Activated B cell treated with CpG ODN at 0.5 μM for 24 hours (primary cell): ENCODE measurements at regions not wholly inside any gene's neighbourhood (a gene's known extent, or its start where the extent isn't known, plus 50 kb on each side); places are given as distances from the start of the nearest gene placed in this dataset.
"Not testable (repeated sequence)": the region's sequence is repeated elsewhere in the genome, so short reads cannot be mapped to it uniquely, and the experiment has no call there.

Source experiments
- ATAC-seq: fragments of 200-7000 bp; cut with Tn5 transposase; one replicate; pipeline ENCODE4 v1.10.0; 2021; ENCODE audit warnings: low read depth, mild to moderate bottlenecking, moderate library complexity
- CTCF ChIA-PET: fragments of 350-600 bp; sonication (Branson Sonifier 250); formaldehyde crosslinking; loops from one replicate; lab custom pipeline; 2021; ENCODE audit warnings: antibody characterized with exemption; lab: Charles Lee
- POLR2A ChIA-PET: fragments of 350-600 bp; sonication (Branson Sonifier 250); formaldehyde crosslinking; loops from one replicate; lab custom pipeline; 2021; ENCODE audit warnings: antibody characterized with exemption; lab: Charles Lee
- DNase-seq: peaks from one replicate; pipeline ENCODE4 v3.0.0; 2022
- H3K27ac Mint-ChIP-seq: one replicate; pipeline ENCODE4 v1.8.0; 2020; ENCODE audit warnings: mixed read lengths
- H3K27me3 Mint-ChIP-seq: one replicate; pipeline ENCODE4 v1.8.0; 2021; ENCODE audit warnings: mixed read lengths
- H3K36me3 Mint-ChIP-seq: one replicate; pipeline ENCODE4 v1.8.0; 2021; ENCODE audit warnings: low read depth, mixed read lengths
- H3K4me1 Mint-ChIP-seq: one replicate; pipeline ENCODE4 v1.8.0; 2021; ENCODE audit warnings: mixed read lengths
- H3K4me3 Mint-ChIP-seq: one replicate; pipeline ENCODE4 v1.8.0; 2020; ENCODE audit warnings: mild to moderate bottlenecking, mixed read lengths
- H3K9me3 Mint-ChIP-seq: one replicate; pipeline ENCODE4 v1.8.0; 2020; ENCODE audit warnings: mixed read lengths
- intact Hi-C: fragments of 100-400 bp; cut with micrococcal nuclease; formaldehyde crosslinking; loops from one replicate; pipeline ENCODE4 v1.15.1; 2024
- TF ChIP-seq, protein P1 (sequence below): fragments of 200-600 bp; IDR thresholded peaks from one replicate; pipeline ENCODE4 v1.8.0; 2022; ENCODE audit warnings: antibody characterized with exemption, mild to moderate bottlenecking

DNA sequence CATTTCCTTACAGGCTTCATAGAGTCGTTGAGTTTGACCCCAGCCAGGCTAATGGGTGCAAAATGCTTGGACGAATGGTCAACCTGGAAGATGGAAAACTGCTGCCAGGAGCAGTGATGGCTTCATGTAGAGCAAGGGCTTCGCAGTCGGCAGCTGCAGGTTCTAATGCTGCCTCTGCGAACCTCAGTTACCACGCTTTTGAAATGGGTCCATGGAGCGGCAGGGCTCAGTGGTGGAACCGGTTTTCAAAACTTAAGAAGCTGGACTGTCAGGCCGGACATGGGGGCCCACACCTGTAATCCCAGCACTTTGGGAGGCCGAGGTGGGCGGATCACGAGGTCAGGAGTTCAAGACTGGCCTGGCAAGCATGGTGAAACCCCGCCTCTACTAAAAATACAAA lies 55.9 kb upstream of the PRR5 start:
- intact Hi-C loops = no loop called here
- Mint-ChIP-seq H3K27me3 (peaks cover 16% of the 10 kb centered on the region), H3K36me3 (no peaks in the 10 kb centered on the region), H3K9me3 (no peaks in the 10 kb centered on the region), H3K27ac (no peak overlapping the region), H3K4me3 (no peak overlapping the region), H3K4me1 (no peaks in the 10 kb centered on the region)
- no peak for DNase-seq
- CTCF ChIA-PET = no interaction called here
- TF ChIP-seq, protein P1, sequence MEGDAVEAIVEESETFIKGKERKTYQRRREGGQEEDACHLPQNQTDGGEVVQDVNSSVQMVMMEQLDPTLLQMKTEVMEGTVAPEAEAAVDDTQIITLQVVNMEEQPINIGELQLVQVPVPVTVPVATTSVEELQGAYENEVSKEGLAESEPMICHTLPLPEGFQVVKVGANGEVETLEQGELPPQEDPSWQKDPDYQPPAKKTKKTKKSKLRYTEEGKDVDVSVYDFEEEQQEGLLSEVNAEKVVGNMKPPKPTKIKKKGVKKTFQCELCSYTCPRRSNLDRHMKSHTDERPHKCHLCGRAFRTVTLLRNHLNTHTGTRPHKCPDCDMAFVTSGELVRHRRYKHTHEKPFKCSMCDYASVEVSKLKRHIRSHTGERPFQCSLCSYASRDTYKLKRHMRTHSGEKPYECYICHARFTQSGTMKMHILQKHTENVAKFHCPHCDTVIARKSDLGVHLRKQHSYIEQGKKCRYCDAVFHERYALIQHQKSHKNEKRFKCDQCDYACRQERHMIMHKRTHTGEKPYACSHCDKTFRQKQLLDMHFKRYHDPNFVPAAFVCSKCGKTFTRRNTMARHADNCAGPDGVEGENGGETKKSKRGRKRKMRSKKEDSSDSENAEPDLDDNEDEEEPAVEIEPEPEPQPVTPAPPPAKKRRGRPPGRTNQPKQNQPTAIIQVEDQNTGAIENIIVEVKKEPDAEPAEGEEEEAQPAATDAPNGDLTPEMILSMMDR = no peak
- ATAC-seq = no peak
- POLR2A ChIA-PET = interaction anchor here (0.7 kb wide), 1 partner anchor 800 kb away, joined by 3 read pairs; no protein-coding TSS in a partner anchor

DNA sequence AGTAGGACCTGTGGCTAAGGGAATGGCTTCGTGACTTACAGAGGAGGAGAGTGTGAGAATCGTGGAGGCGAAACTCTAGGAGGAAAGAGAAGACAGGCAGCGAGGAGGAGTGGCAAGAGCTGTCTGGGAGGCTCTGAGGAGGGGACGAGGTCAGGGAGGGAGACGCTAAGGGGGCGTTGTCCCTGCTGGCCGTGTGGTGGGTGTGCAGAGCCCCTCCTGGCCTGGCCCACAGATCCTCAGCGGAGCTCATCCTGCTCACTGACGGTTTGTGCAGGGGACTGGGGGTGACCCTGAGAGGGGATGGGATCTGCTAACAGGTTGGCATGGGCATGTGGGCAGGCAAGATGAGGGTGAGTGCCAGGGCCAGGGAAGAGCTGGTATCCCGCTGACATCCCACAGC lies 56.5 kb upstream of the PRR5 start:
- POLR2A ChIA-PET = no interaction called here
- Mint-ChIP-seq H3K27ac (no peak overlapping the region), H3K27me3 (peaks cover 19% of the 10 kb centered on the region), H3K36me3 (no peaks in the 10 kb centered on the region), H3K4me1 (no peaks in the 10 kb centered on the region), H3K9me3 (no peaks in the 10 kb centered on the region), H3K4me3 (no peak overlapping the region)
- intact Hi-C loops = no loop called here
- DNase-seq = no peak
- TF ChIP-seq, protein P1 = no peak
- CTCF ChIA-PET = no interaction called here
- no peak for ATAC-seq

DNA sequence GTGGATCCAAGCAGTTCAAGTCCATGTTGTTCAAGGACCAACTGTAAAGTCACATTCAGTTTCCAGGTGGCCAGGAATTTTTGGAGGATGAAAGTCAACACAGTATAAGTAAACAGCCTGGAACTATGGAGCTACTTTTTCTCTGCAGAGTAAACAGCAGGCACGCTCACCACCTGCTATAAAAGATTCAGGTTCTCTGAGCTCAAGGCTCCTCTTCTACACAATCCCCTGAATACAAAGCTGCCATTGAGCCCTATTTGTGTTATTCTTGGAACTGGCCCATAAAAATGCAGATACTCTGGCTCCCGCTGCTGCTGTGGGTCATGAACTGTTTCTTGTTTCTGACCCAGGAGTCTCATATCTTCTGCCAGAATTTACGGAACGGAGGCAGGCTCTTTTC lies 56.9 kb upstream of the PRR5 start:
- intact Hi-C loops = no loop called here
- Mint-ChIP-seq H3K4me1 (no peaks in the 10 kb centered on the region), H3K36me3 (no peaks in the 10 kb centered on the region), H3K27ac (no peak overlapping the region), H3K27me3 (peaks cover 19% of the 10 kb centered on the region), H3K9me3 (no peaks in the 10 kb centered on the region), H3K4me3 (no peak overlapping the region)
- DNase-seq (no peak), ATAC-seq (no peak)
- TF ChIP-seq, protein P1 = no peak
- ChIA-PET POLR2A (interaction anchor here (0.6 kb wide), 1 partner anchor 1775 kb away, joined by 4 read pairs; no protein-coding TSS in a partner anchor), CTCF (no interaction called here)

GRCh38 chr22:44643526-44644101 lies 58.4 kb upstream of the PRR5 start:
- H3K4me3 Mint-ChIP-seq, intact Hi-C loops, H3K9me3 Mint-ChIP-seq, H3K4me1 Mint-ChIP-seq, POLR2A ChIA-PET, H3K27ac Mint-ChIP-seq, ATAC-seq, DNase-seq, CTCF ChIA-PET, H3K36me3 Mint-ChIP-seq: not testable (repeated sequence)
- H3K27me3 Mint-ChIP-seq = peaks cover 18% of the 10 kb centered on the region

GRCh38 chr22:44642096-44642644 lies 59.8 kb upstream of the PRR5 start:
- DNase-seq = no peak
- Mint-ChIP-seq H3K27me3 (peaks cover 14% of the 10 kb centered on the region), H3K9me3 (no peaks in the 10 kb centered on the region), H3K4me1 (no peaks in the 10 kb centered on the region), H3K27ac (no peak overlapping the region), H3K4me3 (no peak overlapping the region), H3K36me3 (no peaks in the 10 kb centered on the region)
- TF ChIP-seq, protein P1 = no peak
- intact Hi-C loops = no loop called here
- no peak for ATAC-seq
- ChIA-PET POLR2A (no interaction called here), CTCF (no interaction called here)
